Hepatocyte (in vitro differentiated cells): ENCODE measurements at regions not wholly inside any gene's neighbourhood (a gene's known extent, or its start where the extent isn't known, plus 50 kb on each side); places are given as distances from the start of the nearest gene placed in this dataset.
"Not testable (repeated sequence)": the region's sequence is repeated elsewhere in the genome, so short reads cannot be mapped to it uniquely, and the experiment has no call there.

Experiments used
- DNase-seq: peaks from one replicate; pipeline ENCODE4 v3.0.0-alpha.2; 2016; ENCODE audit warnings: low spot score
- H2AFZ ChIP-seq: fragments of 200-600 bp; sonication (generic); 2 replicates; pipeline ENCODE4 v1.6.0; 2016; ENCODE audit warnings: antibody characterized with exemption, mild to moderate bottlenecking
- H3K27ac ChIP-seq: fragments of 200-600 bp; sonication (generic); 2 replicates; pipeline ENCODE4 v1.5.1; 2016; ENCODE audit warnings: mild to moderate bottlenecking
- H3K27me3 ChIP-seq: fragments of 200-600 bp; sonication (generic); 2 replicates; pipeline ENCODE4 v1.6.1; 2016
- H3K36me3 ChIP-seq: fragments of 200-600 bp; sonication (generic); replicated peaks from 2 replicates; pipeline ENCODE4 v1.5.1; 2016; ENCODE audit warnings: low read depth; ENCODE audit not compliant: insufficient read depth
- H3K4me1 ChIP-seq: fragments of 200-600 bp; sonication (generic); 2 replicates; pipeline ENCODE4 v1.5.1; 2016; ENCODE audit warnings: mild to moderate bottlenecking, moderate library complexity; ENCODE audit not compliant: insufficient read depth
- H3K4me2 ChIP-seq: fragments of 200-600 bp; sonication (generic); 2 replicates; pipeline ENCODE4 v1.6.0; 2016
- H3K4me3 ChIP-seq: fragments of 200-600 bp; sonication (generic); 2 replicates; pipeline ENCODE4 v1.5.1; 2016; ENCODE audit warnings: mild to moderate bottlenecking
- H3K79me2 ChIP-seq: fragments of 200-600 bp; sonication (generic); 2 replicates; pipeline ENCODE4 v1.6.0; 2017; ENCODE audit warnings: mild to moderate bottlenecking
- H3K9me2 ChIP-seq: fragments of 200-600 bp; sonication (generic); replicated peaks from 2 replicates; pipeline ENCODE4 v1.6.0; 2017; ENCODE audit warnings: mild to moderate bottlenecking; ENCODE audit not compliant: insufficient read depth
- H3K9me3 ChIP-seq: fragments of 200-600 bp; sonication (generic); 2 replicates; pipeline ENCODE4 v1.5.1; 2016; ENCODE audit warnings: low read depth, mild to moderate bottlenecking
- H4K20me1 ChIP-seq: fragments of 200-600 bp; sonication (generic); 2 replicates; pipeline ENCODE4 v1.6.0; 2016; ENCODE audit warnings: mild to moderate bottlenecking; ENCODE audit not compliant: insufficient read depth, poor library complexity, severe bottlenecking
- CTCF ChIP-seq: fragments of 200-600 bp; sonication (generic); IDR thresholded peaks from 2 replicates; pipeline ENCODE4 v1.5.1; 2016; ENCODE audit warnings: antibody characterized with exemption, mild to moderate bottlenecking; ENCODE audit not compliant: poor library complexity
- EZH2 ChIP-seq: fragments of 200-600 bp; sonication (generic); IDR thresholded peaks from 2 replicates; pipeline ENCODE4 v1.6.1; 2016; ENCODE audit warnings: antibody characterized with exemption, mild to moderate bottlenecking, borderline replicate concordance
- EZH2phosphoT487 ChIP-seq: fragments of 200-600 bp; sonication (generic); IDR thresholded peaks from one replicate; pipeline ENCODE4 v1.6.1; 2018; ENCODE audit warnings: antibody characterized with exemption, mild to moderate bottlenecking, low read depth, moderate library complexity; ENCODE audit not compliant: unreplicated experiment, severe bottlenecking
- WGBS: methylation state at CpG from one replicate; pipeline ENCODE4 v1.1.6; 2016; ENCODE audit warnings: low lambda C conversion rate; ENCODE audit errors: missing lambda C conversion rate; 5-methylcytosine and 5-hydroxymethylcytosine counted together

DNA sequence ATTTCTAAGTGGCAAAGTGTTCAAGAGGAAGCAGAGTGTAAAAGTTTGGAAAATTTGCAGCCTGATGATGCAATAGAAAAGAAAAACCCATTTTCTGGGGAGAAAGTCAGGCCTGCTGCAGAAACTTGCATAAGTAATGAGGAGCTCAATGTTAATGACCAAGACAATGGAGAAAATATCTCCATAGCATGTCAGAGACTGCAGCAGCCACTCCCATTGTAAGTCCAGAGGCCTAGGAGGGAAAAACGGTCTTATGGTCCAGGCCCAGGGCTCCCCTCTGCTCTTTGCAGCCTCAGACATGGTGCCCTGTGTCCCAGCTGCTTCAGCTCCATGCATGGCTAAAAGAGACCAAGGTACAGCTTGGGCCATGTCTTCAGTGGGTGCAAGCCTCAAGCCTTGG, 96.6 kb upstream of the GMNC start:
- WGBS = 50% methylated on average over 1 of the region's 1 CpG
- no peak overlapping the region for H2AFZ ChIP-seq
- H3K27ac ChIP-seq = peak overlapping the region; percentile 83
- no peaks in the 10 kb centered on the region for H3K9me3 ChIP-seq
- no peak for DNase-seq
- H3K36me3 ChIP-seq = no peaks in the 10 kb centered on the region
- H3K4me1 ChIP-seq = peaks cover 8% of the 10 kb centered on the region
- no peaks in the 10 kb centered on the region for H3K27me3 ChIP-seq
- TF ChIP-seq EZH2 = no peak
- TF ChIP-seq EZH2phosphoT487 = no peak
- TF ChIP-seq CTCF = no peak
- peak overlapping the region; percentile 44 for H3K4me2 ChIP-seq
- H4K20me1 ChIP-seq = no peaks in the 10 kb centered on the region
- no peaks in the 10 kb centered on the region for H3K79me2 ChIP-seq
- no peak overlapping the region for H3K4me3 ChIP-seq
- no peaks in the 10 kb centered on the region for H3K9me2 ChIP-seq

GRCh38 chr3:190941694-190942260, 79.3 kb upstream of the GMNC start:
- H2AFZ ChIP-seq = no peak overlapping the region
- no peaks in the 10 kb centered on the region for H4K20me1 ChIP-seq
- H3K9me2 ChIP-seq = no peaks in the 10 kb centered on the region
- TF ChIP-seq EZH2phosphoT487 (no peak), CTCF (no peak), EZH2 (no peak)
- H3K27ac ChIP-seq = no peak overlapping the region
- H3K27me3 ChIP-seq = no peaks in the 10 kb centered on the region
- H3K4me3 ChIP-seq = no peak overlapping the region
- no peaks in the 10 kb centered on the region for H3K36me3 ChIP-seq
- no peak overlapping the region for H3K4me2 ChIP-seq
- no peaks in the 10 kb centered on the region for H3K79me2 ChIP-seq
- H3K9me3 ChIP-seq = no peaks in the 10 kb centered on the region
- no peak for DNase-seq
- no peaks in the 10 kb centered on the region for H3K4me1 ChIP-seq
- WGBS = 59% methylated on average over 5 of the region's 5 CpGs

GRCh38 chr3:190934616-190935015, 72.1 kb upstream of the GMNC start:
- H3K27me3 ChIP-seq, H2AFZ ChIP-seq, H3K4me3 ChIP-seq, H3K79me2 ChIP-seq, H3K4me1 ChIP-seq, H3K9me2 ChIP-seq, H4K20me1 ChIP-seq, H3K4me2 ChIP-seq, H3K36me3 ChIP-seq, H3K27ac ChIP-seq, H3K9me3 ChIP-seq: not testable (repeated sequence)
- WGBS = 57% methylated on average over 9 of the region's 9 CpGs
- peak; percentile 13 for DNase-seq

DNA sequence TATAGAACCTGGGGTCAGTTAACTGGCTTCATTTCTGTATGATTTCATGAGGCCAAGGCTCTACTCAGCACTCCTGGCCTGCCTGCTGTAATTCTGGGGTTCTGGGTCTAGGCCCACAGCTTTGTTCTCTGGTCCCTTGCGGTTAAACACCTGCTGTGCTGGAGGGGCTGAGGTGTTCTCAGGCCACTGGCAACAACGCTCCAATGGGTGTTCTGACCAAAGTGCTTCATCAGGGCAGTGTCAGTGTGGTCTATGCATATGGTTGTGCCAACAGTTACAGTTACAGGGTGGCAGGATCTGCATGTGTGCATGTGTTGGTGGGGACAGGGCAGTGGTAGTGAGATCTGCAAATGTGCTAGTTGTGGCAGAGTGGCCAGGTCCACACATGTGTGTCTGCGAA, 64.1 kb upstream of the GMNC start:
- H4K20me1 ChIP-seq = no peaks in the 10 kb centered on the region
- H3K4me2 ChIP-seq = no peak overlapping the region
- no peak overlapping the region for H2AFZ ChIP-seq
- no peaks in the 10 kb centered on the region for H3K9me3 ChIP-seq
- no peaks in the 10 kb centered on the region for H3K27me3 ChIP-seq
- H3K36me3 ChIP-seq = no peaks in the 10 kb centered on the region
- no peak overlapping the region for H3K4me3 ChIP-seq
- H3K79me2 ChIP-seq = no peaks in the 10 kb centered on the region
- H3K9me2 ChIP-seq = no peaks in the 10 kb centered on the region
- no peak for TF ChIP-seq EZH2
- no peak for TF ChIP-seq CTCF
- no peak for TF ChIP-seq EZH2phosphoT487
- no peaks in the 10 kb centered on the region for H3K4me1 ChIP-seq
- 71% methylated on average over 3 of the region's 3 CpGs for WGBS
- no peak for DNase-seq
- no peak overlapping the region for H3K27ac ChIP-seq
